HG03045 (cell line): ENCODE measurements at regions not wholly inside any gene's neighbourhood (a gene's known extent, or its start where the extent isn't known, plus 50 kb on each side); places are given as distances from the start of the nearest gene placed in this dataset.
"Not testable (repeated sequence)": the region's sequence is repeated elsewhere in the genome, so short reads cannot be mapped to it uniquely, and the experiment has no call there.

Source experiments
- ATAC-seq: cut with Tn5 transposase; IDR thresholded peaks from one replicate; pipeline ENCODE4 v1.9.1; 2021; ENCODE audit warnings: mild to moderate bottlenecking, moderate library complexity; ENCODE audit not compliant: unreplicated experiment

DNA sequence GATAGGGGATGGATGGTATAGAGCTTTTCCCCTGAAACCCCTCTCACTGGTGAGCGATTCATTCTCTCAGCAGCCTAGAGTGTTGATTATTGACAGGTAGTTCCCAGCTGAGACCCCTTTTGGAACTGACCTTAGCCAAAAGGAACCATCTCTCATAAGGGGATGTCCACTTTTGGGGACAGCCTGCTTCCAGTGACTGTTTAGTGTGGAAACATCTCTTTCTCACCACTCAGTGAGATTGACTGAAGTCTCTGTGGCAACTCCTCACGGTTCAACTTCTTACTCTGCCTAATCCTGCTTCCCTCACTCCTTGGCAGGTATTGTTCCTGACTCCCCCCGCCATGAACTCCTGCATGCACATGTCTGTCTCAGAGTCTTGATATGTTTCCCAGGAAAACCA, 529.2 kb upstream of the ATP2B1 start:
- ATAC-seq = no peak

GRCh38 chr12:90235642-90236041, 527.0 kb upstream of the ATP2B1 start:
- no peak for ATAC-seq

- no peak for ATAC-seq
Measured at GRCh38 chr12:90234472-90234871, 525.8 kb upstream of the ATP2B1 start.

GRCh38 chr12:90233168-90234100, 524.8 kb upstream of the ATP2B1 start:
- ATAC-seq = no peak

GRCh38 chr12:90229407-90230170, 521.0 kb upstream of the ATP2B1 start:
- ATAC-seq = no peak

- ATAC-seq = no peak
Measured at GRCh38 chr12:90226211-90226610, 517.6 kb upstream of the ATP2B1 start.

- ATAC-seq = no peak
Measured at GRCh38 chr12:90216815-90217214, 508.2 kb upstream of the ATP2B1 start.

DNA sequence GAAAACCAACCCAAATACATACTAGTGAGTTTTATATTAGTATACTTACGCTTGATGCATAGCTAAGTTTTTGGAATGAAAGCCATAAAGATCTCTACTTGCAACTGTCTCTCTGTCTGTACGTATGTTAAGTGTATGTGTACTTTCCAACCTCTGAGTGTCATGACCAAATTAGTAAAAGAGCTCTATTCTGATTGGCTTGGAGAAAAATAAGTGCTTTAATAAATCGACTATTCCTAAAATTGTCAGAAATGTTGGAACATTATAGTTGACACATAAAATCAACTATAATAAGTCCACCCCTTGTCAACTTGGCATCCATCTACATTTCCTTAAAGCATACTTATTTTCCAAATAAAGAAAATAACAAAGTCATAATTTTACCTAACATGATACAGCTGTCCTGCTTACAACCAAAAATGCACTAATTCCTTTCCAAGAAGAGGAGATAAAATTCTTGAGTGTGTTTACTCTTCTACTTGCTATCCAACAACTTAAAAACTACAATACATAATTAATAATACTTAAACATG, 507.4 kb upstream of the ATP2B1 start:
- ATAC-seq = no peak

DNA sequence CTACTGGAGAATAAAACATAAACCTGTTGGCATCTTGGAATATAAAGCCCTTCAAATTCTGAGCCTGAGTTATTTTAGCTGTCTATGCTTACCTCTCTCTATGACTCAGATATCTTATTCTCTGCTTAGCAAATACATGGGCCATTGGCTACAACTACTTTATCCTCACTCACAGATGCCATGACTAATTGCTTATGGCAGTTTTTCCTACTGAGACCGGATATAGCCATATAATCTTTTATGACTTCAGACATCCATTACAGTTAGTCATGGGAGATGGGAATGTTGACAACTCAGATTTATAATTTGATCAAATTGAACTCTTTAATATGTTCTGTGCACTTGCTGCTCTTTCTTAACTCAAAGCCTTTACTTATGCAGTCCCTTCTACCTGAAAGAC, 502.4 kb upstream of the ATP2B1 start:
- no peak for ATAC-seq

DNA sequence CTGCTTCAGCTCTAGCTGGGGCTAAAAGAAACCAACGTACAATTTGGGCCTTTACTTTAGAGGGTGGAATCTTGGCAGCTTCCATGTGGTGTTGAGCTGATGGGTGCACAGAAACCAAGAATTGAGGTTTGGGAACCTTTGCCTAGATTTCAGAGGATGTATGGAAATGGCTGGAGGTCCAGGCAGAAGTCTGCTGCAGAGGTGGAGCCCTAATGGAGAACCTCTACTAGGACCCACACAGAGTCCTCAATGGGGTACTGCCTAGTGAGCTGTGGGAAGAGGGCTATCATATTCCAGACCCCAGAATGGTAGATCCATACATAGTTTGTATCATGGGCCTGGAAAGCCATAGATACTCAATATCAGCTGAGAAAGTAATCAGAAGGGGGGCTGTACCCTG, 500.4 kb upstream of the ATP2B1 start:
- ATAC-seq = no peak

- ATAC-seq = not testable (repeated sequence)
Measured at GRCh38 chr12:90208379-90208778, 499.7 kb upstream of the ATP2B1 start.

DNA sequence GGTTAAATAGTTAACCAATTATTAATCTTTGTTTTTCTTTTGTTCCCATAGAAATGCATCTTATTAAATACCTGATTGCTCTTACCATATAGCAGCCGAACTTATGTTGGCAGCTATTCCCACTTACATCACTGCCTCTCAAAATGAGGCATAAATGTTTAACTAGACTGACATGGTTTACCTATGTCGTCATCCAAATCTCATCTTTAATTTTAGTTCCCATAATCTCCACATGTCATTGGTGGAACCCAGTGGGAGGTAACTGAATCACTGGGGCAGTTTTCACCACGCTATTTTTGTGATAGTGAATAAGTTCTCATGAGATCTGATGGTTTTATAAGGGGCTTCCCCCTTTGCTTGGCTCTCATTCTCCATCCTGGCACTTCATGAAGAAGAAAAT, 499.2 kb upstream of the ATP2B1 start:
- ATAC-seq = no peak

DNA sequence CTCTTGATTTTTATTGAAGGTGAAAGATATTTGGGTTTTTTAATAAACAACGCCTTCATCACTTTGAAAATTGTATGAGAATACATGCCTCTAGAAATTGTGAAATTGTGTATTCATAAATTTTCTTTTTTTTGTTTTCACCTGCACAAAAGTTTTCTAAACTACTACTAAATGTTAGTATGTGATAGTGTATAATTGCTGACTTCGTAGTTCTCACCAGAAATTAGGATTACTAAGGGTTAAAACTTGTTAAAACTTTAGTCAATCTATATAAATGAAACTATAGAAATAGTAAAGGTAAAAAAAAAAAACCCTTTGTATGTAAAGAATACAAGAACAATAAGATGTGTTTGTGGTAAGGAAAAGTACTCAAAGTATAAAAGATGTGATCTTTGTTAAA, 496.5 kb upstream of the ATP2B1 start:
- no peak for ATAC-seq

- no peak for ATAC-seq
Measured at GRCh38 chr12:90203556-90203955, 494.9 kb upstream of the ATP2B1 start.

GRCh38 chr12:90199006-90199405, 490.4 kb upstream of the ATP2B1 start:
- ATAC-seq = no peak

DNA sequence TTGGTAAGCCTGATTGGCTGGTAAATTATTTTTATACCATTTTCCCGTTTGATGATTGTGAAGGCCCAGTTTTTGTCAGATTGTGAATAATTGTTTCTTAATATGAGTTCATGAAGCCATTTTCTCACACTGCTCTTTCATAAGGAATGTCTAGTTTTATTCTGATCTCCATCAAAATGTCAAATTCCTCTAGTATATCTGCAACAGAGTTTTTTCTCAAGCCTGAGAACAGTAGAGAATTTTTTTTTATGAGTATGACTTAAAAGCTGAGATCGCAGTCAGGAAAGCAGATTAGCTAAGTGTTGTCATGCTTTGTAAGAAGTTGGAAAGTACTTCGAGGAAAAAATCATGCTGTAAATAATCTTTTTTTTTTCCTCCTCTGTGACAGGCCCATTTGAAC, 484.9 kb upstream of the ATP2B1 start:
- ATAC-seq = no peak

DNA sequence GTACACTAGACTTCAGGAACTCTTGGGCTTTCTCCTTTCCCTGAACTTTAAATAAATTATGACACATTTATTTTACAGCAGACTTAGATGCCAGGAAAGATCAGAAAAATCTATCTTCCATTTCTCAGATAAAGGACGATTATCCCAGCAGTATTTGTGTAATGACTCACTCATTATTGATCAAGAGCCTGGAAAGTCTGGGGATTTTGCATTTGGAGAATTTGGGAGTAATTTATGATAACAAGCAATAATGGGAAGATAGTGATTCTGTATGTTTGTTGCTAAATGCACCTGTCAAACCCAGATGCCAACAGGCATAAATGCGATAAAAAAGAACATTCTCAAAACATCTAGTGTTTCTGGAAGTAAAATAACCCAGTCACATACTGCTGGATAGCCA, 480.2 kb upstream of the ATP2B1 start:
- no peak for ATAC-seq

- ATAC-seq = no peak
Measured at GRCh38 chr12:90183201-90183600, 474.6 kb upstream of the ATP2B1 start.

DNA sequence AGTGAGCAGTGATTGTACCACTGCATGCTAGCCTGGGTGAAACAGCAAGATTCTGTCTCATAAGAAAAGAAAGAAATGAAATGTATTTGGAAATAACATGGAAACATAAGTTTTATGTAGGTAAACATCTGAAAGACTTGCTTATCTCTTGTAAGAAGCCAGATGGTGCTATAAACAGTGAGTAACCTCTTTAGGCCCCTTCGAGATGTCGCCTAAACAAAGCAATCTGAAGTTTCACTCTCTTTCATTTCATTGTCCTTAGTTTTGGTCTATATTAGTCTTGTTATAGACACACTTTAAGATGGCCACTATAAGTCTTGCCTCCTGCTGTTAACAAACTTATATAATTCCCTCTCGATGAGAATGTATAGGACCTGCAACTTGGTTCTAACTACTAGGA, 472.6 kb upstream of the ATP2B1 start:
- no peak for ATAC-seq

DNA sequence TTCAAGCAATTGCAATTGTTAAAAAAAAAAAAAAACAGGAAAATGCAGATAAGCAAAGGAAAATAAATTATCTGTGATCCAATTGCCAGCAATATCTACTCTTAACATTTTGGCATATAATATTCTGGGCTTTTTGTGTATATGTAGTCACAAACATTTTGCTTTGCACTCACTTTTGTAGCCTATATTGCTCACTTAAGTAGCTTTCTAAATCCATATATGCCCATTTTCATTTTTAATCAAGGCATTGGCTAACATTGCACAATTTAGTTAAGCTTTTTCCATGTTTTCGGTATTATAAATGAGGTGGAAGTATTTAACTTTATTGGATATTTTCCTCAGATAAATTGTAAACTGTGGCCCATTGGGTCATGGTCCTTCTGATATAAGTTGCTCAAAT, 466.3 kb upstream of the ATP2B1 start:
- ATAC-seq = no peak

DNA sequence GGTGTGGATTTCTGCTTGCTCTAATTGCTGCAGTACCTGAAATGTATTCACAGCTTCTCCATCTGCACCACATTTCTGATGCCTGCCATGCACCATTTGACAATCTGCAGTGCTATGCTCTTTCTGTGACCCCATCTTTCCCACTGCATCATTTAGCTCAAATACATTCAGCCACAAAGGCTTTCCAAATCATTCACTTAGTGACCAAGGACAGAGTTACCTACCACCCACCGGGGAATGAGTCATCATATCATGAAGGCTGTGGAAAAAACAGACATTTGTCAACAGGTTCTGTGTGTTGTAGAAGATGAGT, 465.5 kb upstream of the ATP2B1 start:
- no peak for ATAC-seq
